ENCODE measurements at regions not wholly inside any gene's neighbourhood (a gene's known extent, or its start where the extent isn't known, plus 50 kb on each side); places are given as distances from the start of the nearest gene placed in this dataset.

DNA sequence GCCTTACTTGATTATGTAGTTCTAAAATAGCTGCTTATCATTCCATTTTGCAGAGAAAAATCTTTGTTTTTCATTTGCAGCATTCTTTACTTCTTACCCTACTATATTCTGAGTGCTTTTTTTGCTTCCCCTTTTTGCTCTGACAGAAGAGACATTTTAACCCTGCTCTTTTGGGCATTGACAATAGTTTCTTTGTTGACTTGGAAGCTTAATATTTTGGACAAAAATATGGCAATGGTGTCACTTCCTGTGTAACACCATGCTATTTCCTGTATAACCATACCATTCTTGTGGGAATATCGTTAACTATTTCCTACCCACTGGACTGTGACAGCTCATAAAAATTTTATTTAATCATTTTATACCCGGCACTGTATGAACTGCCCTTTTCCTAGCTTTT lies 747.1 kb downstream of the CDH8 start (continued):
- TF ChIP-seq, protein P1, sequence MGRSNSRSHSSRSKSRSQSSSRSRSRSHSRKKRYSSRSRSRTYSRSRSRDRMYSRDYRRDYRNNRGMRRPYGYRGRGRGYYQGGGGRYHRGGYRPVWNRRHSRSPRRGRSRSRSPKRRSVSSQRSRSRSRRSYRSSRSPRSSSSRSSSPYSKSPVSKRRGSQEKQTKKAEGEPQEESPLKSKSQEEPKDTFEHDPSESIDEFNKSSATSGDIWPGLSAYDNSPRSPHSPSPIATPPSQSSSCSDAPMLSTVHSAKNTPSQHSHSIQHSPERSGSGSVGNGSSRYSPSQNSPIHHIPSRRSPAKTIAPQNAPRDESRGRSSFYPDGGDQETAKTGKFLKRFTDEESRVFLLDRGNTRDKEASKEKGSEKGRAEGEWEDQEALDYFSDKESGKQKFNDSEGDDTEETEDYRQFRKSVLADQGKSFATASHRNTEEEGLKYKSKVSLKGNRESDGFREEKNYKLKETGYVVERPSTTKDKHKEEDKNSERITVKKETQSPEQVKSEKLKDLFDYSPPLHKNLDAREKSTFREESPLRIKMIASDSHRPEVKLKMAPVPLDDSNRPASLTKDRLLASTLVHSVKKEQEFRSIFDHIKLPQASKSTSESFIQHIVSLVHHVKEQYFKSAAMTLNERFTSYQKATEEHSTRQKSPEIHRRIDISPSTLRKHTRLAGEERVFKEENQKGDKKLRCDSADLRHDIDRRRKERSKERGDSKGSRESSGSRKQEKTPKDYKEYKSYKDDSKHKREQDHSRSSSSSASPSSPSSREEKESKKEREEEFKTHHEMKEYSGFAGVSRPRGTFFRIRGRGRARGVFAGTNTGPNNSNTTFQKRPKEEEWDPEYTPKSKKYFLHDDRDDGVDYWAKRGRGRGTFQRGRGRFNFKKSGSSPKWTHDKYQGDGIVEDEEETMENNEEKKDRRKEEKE (IDR thresholded peaks at IDR 0.05) = no peak
- TF ChIP-seq, protein P2, sequence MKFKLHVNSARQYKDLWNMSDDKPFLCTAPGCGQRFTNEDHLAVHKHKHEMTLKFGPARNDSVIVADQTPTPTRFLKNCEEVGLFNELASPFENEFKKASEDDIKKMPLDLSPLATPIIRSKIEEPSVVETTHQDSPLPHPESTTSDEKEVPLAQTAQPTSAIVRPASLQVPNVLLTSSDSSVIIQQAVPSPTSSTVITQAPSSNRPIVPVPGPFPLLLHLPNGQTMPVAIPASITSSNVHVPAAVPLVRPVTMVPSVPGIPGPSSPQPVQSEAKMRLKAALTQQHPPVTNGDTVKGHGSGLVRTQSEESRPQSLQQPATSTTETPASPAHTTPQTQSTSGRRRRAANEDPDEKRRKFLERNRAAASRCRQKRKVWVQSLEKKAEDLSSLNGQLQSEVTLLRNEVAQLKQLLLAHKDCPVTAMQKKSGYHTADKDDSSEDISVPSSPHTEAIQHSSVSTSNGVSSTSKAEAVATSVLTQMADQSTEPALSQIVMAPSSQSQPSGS (IDR thresholded peaks at IDR 0.05; ENCODE audit: low read length) = no peak
- TF ChIP-seq BMI1 (IDR thresholded peaks at IDR 0.05; ENCODE audit: borderline replicate concordance) = no peak
- TF ChIP-seq EP300 (IDR thresholded peaks at IDR 0.05; ENCODE audit: borderline replicate concordance in 1 of 2, control insufficient read depth in 1 of 2, low read depth in 2 of 2, low read length in 2 of 2) = no peak
- TF ChIP-seq, protein P3, sequence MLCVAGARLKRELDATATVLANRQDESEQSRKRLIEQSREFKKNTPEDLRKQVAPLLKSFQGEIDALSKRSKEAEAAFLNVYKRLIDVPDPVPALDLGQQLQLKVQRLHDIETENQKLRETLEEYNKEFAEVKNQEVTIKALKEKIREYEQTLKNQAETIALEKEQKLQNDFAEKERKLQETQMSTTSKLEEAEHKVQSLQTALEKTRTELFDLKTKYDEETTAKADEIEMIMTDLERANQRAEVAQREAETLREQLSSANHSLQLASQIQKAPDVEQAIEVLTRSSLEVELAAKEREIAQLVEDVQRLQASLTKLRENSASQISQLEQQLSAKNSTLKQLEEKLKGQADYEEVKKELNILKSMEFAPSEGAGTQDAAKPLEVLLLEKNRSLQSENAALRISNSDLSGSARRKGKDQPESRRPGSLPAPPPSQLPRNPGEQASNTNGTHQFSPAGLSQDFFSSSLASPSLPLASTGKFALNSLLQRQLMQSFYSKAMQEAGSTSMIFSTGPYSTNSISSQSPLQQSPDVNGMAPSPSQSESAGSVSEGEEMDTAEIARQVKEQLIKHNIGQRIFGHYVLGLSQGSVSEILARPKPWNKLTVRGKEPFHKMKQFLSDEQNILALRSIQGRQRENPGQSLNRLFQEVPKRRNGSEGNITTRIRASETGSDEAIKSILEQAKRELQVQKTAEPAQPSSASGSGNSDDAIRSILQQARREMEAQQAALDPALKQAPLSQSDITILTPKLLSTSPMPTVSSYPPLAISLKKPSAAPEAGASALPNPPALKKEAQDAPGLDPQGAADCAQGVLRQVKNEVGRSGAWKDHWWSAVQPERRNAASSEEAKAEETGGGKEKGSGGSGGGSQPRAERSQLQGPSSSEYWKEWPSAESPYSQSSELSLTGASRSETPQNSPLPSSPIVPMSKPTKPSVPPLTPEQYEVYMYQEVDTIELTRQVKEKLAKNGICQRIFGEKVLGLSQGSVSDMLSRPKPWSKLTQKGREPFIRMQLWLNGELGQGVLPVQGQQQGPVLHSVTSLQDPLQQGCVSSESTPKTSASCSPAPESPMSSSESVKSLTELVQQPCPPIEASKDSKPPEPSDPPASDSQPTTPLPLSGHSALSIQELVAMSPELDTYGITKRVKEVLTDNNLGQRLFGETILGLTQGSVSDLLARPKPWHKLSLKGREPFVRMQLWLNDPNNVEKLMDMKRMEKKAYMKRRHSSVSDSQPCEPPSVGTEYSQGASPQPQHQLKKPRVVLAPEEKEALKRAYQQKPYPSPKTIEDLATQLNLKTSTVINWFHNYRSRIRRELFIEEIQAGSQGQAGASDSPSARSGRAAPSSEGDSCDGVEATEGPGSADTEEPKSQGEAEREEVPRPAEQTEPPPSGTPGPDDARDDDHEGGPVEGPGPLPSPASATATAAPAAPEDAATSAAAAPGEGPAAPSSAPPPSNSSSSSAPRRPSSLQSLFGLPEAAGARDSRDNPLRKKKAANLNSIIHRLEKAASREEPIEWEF (IDR thresholded peaks at IDR 0.05; ENCODE audit: insufficient replicate concordance, low read depth, low read length) = no peak
- no peak for TF ChIP-seq SIX5 (IDR thresholded peaks at IDR 0.05; ENCODE audit: low read depth, low read length, severe bottlenecking)
- TF ChIP-seq MEF2B (IDR thresholded peaks at IDR 0.05; ENCODE audit: partially characterized antibody, poor library complexity, severe bottlenecking) = no peak
- TF ChIP-seq, protein P4, sequence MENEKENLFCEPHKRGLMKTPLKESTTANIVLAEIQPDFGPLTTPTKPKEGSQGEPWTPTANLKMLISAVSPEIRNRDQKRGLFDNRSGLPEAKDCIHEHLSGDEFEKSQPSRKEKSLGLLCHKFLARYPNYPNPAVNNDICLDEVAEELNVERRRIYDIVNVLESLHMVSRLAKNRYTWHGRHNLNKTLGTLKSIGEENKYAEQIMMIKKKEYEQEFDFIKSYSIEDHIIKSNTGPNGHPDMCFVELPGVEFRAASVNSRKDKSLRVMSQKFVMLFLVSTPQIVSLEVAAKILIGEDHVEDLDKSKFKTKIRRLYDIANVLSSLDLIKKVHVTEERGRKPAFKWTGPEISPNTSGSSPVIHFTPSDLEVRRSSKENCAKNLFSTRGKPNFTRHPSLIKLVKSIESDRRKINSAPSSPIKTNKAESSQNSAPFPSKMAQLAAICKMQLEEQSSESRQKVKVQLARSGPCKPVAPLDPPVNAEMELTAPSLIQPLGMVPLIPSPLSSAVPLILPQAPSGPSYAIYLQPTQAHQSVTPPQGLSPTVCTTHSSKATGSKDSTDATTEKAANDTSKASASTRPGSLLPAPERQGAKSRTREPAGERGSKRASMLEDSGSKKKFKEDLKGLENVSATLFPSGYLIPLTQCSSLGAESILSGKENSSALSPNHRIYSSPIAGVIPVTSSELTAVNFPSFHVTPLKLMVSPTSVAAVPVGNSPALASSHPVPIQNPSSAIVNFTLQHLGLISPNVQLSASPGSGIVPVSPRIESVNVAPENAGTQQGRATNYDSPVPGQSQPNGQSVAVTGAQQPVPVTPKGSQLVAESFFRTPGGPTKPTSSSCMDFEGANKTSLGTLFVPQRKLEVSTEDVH (IDR thresholded peaks at IDR 0.05; ENCODE audit: low read depth, partially characterized antibody) = no peak
- TF ChIP-seq, protein P5, sequence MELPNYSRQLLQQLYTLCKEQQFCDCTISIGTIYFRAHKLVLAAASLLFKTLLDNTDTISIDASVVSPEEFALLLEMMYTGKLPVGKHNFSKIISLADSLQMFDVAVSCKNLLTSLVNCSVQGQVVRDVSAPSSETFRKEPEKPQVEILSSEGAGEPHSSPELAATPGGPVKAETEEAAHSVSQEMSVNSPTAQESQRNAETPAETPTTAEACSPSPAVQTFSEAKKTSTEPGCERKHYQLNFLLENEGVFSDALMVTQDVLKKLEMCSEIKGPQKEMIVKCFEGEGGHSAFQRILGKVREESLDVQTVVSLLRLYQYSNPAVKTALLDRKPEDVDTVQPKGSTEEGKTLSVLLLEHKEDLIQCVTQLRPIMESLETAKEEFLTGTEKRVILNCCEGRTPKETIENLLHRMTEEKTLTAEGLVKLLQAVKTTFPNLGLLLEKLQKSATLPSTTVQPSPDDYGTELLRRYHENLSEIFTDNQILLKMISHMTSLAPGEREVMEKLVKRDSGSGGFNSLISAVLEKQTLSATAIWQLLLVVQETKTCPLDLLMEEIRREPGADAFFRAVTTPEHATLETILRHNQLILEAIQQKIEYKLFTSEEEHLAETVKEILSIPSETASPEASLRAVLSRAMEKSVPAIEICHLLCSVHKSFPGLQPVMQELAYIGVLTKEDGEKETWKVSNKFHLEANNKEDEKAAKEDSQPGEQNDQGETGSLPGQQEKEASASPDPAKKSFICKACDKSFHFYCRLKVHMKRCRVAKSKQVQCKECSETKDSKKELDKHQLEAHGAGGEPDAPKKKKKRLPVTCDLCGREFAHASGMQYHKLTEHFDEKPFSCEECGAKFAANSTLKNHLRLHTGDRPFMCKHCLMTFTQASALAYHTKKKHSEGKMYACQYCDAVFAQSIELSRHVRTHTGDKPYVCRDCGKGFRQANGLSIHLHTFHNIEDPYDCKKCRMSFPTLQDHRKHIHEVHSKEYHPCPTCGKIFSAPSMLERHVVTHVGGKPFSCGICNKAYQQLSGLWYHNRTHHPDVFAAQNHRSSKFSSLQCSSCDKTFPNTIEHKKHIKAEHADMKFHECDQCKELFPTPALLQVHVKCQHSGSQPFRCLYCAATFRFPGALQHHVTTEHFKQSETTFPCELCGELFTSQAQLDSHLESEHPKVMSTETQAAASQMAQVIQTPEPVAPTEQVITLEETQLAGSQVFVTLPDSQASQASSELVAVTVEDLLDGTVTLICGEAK (IDR thresholded peaks at IDR 0.05; ENCODE audit: borderline replicate concordance) = no peak
- no peak for TF ChIP-seq ETV6 (conservative IDR thresholded peaks at IDR 0.05 in 1 of 2, IDR thresholded peaks at IDR 0.05 in 1 of 2; ENCODE audit: borderline replicate concordance in 1 of 2, low read depth in 1 of 2)
- no peak for TF ChIP-seq ZNF207 (IDR thresholded peaks at IDR 0.05; ENCODE audit: borderline replicate concordance)
